MM.1S (cell line): ENCODE measurements at regions not wholly inside any gene's neighbourhood (a gene's known extent, or its start where the extent isn't known, plus 50 kb on each side); places are given as distances from the start of the nearest gene placed in this dataset.

Source experiments
- DNase-seq: peaks from one replicate; pipeline ENCODE4 v3.0.0-alpha.2; 2015
- H2AFZ ChIP-seq: fragments of 300-600 bp; sonication (generic); 2 replicates; pipeline ENCODE4 v1.6.0; 2016; ENCODE audit warnings: antibody characterized with exemption, low read length
- H3F3A ChIP-seq: fragments of 300-600 bp; sonication (generic); 2 replicates; pipeline ENCODE4 v1.6.1; 2016; ENCODE audit warnings: mild to moderate bottlenecking, antibody characterized with exemption, low read length, moderate library complexity, mixed read lengths; ENCODE audit not compliant: insufficient read depth
- H3K27ac ChIP-seq: fragments of 300-600 bp; sonication (generic); 2 replicates; pipeline ENCODE4 v1.5.1; 2016; ENCODE audit warnings: mild to moderate bottlenecking, low read length
- H3K27me3 ChIP-seq: fragments of 300-600 bp; sonication (generic); replicated peaks from 2 replicates; pipeline ENCODE4 v1.6.0; 2016; ENCODE audit warnings: low read length; ENCODE audit not compliant: insufficient read depth
- H3K36me3 ChIP-seq: fragments of 300-600 bp; sonication (generic); replicated peaks from 2 replicates; pipeline ENCODE4 v1.6.1; 2016; ENCODE audit warnings: mild to moderate bottlenecking, low read length, mixed read lengths; ENCODE audit not compliant: insufficient read depth
- H3K4me1 ChIP-seq: fragments of 300-600 bp; sonication (generic); 2 replicates; pipeline ENCODE4 v1.6.1; 2016; ENCODE audit warnings: low read length, mixed read lengths
- H3K4me2 ChIP-seq: fragments of 300-600 bp; sonication (generic); 2 replicates; pipeline ENCODE4 v1.6.0; 2016; ENCODE audit warnings: low read depth, low read length
- H3K4me3 ChIP-seq: fragments of 300-600 bp; sonication (generic); 2 replicates; pipeline ENCODE4 v1.5.1; 2016; ENCODE audit warnings: low read length, mixed read lengths
- H3K79me2 ChIP-seq: fragments of 300-600 bp; sonication (generic); 2 replicates; pipeline ENCODE4 v1.6.1; 2016; ENCODE audit warnings: mixed run types, low read length, mixed read lengths
- H3K9ac ChIP-seq: fragments of 300-600 bp; sonication (generic); 2 replicates; pipeline ENCODE4 v1.6.1; 2016; ENCODE audit warnings: low read length, mixed read lengths
- H3K9me2 ChIP-seq: fragments of 300-600 bp; sonication (generic); replicated peaks from 2 replicates; pipeline ENCODE4 v1.6.1; 2016; ENCODE audit warnings: mild to moderate bottlenecking, low read length, mixed read lengths; ENCODE audit not compliant: insufficient read depth
- H3K9me3 ChIP-seq: fragments of 300-600 bp; sonication (generic); replicated peaks from 2 replicates; pipeline ENCODE4 v1.6.1; 2016; ENCODE audit warnings: mild to moderate bottlenecking, low read length, mixed read lengths; ENCODE audit not compliant: insufficient read depth
- H4K20me1 ChIP-seq: fragments of 300-600 bp; sonication (generic); 2 replicates; pipeline ENCODE4 v1.6.1; 2016; ENCODE audit warnings: mild to moderate bottlenecking, low read length, moderate library complexity, mixed read lengths; ENCODE audit not compliant: insufficient read depth
- CTCF ChIP-seq: fragments of 300-600 bp; sonication (generic); IDR thresholded peaks from 2 replicates; pipeline ENCODE4 v1.5.1; 2016; ENCODE audit warnings: antibody characterized with exemption, low read length, mixed read lengths
- EZH2 ChIP-seq: fragments of 300-600 bp; sonication (generic); optimal IDR thresholded peaks from 2 replicates; pipeline ENCODE3; 2017; ENCODE audit warnings: low read depth, mild to moderate bottlenecking, antibody characterized with exemption, low read length, mixed read lengths
- EZH2phosphoT487 ChIP-seq: fragments of 300-600 bp; sonication (generic); IDR thresholded peaks from 2 replicates; pipeline ENCODE4 v1.6.1; 2018; ENCODE audit warnings: antibody characterized with exemption, low read length

GRCh38 chr4:26238426-26238777, 82.4 kb upstream of the RBPJ start:
- Histone ChIP-seq H3K9me2 (no peaks in the 10 kb centered on the region), H3F3A (no peaks in the 10 kb centered on the region), H3K79me2 (no peaks in the 10 kb centered on the region), H3K27ac (no peak overlapping the region), H3K9me3 (no peaks in the 10 kb centered on the region), H3K27me3 (no peaks in the 10 kb centered on the region), H3K36me3 (no peaks in the 10 kb centered on the region), H3K4me3 (no peak overlapping the region), H3K4me1 (no peaks in the 10 kb centered on the region), H2AFZ (no peak overlapping the region), H3K9ac (no peak overlapping the region), H3K4me2 (no peak overlapping the region), H4K20me1 (no peaks in the 10 kb centered on the region)
- DNase-seq: no peak
- no peak for TF ChIP-seq CTCF
- TF ChIP-seq EZH2phosphoT487: no peak
- no peak for TF ChIP-seq EZH2

GRCh38 chr4:26238778-26239679, 81.8 kb upstream of the RBPJ start:
- H4K20me1 ChIP-seq: no peaks in the 10 kb centered on the region
- H3K27ac ChIP-seq: no peak overlapping the region
- TF ChIP-seq CTCF: no peak
- TF ChIP-seq EZH2phosphoT487: no peak
- TF ChIP-seq EZH2: no peak
- no peak for DNase-seq
- H3K4me1 ChIP-seq: no peaks in the 10 kb centered on the region
- no peaks in the 10 kb centered on the region for H3K27me3 ChIP-seq
- no peak overlapping the region for H2AFZ ChIP-seq
- no peaks in the 10 kb centered on the region for H3K9me3 ChIP-seq
- H3K9me2 ChIP-seq: no peaks in the 10 kb centered on the region
- H3F3A ChIP-seq: no peaks in the 10 kb centered on the region
- no peak overlapping the region for H3K4me3 ChIP-seq
- H3K9ac ChIP-seq: no peak overlapping the region
- H3K4me2 ChIP-seq: no peak overlapping the region
- H3K79me2 ChIP-seq: no peaks in the 10 kb centered on the region
- no peaks in the 10 kb centered on the region for H3K36me3 ChIP-seq

- Histone ChIP-seq H3K4me2 (no peak overlapping the region), H3K27ac (no peak overlapping the region)
Measured at GRCh38 chr4:26239801-26240200, 81.0 kb upstream of the RBPJ start.

More at GRCh38 chr4:26239801-26240200, 81.0 kb upstream of the RBPJ start:
- H4K20me1 ChIP-seq: no peaks in the 10 kb centered on the region
- H3K79me2 ChIP-seq: no peaks in the 10 kb centered on the region
- no peak overlapping the region for H3K9ac ChIP-seq
- no peak for DNase-seq
- no peak overlapping the region for H2AFZ ChIP-seq
- H3K4me3 ChIP-seq: no peak overlapping the region
- no peaks in the 10 kb centered on the region for H3K9me2 ChIP-seq
- H3K9me3 ChIP-seq: no peaks in the 10 kb centered on the region
- no peaks in the 10 kb centered on the region for H3K4me1 ChIP-seq
- no peaks in the 10 kb centered on the region for H3F3A ChIP-seq
- no peaks in the 10 kb centered on the region for H3K27me3 ChIP-seq
- TF ChIP-seq CTCF: no peak
- no peaks in the 10 kb centered on the region for H3K36me3 ChIP-seq
